ENCODE measurements at regions not wholly inside any gene's neighbourhood (a gene's known extent, or its start where the extent isn't known, plus 50 kb on each side); places are given as distances from the start of the nearest gene placed in this dataset.

DNA sequence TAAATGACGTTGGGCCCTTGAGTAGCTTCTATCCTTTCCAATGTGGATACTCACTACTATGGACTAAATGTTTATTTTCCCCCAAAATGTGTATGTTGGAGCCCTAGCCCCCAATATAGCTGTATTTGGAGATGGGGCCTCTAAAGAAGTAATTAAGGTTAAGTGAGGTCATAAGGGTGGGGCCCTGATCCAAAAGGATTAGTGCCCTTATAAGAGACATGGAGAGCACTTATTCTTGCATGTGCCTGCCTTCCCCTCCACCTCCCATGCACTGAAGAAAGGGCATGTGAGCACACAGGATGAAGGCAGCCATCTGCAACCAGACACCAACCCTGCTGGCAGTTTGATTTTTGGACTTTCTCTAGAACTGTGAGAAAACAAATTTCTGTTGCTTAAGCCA is 115.7 kb upstream of the MED13 start:
- TF ChIP-seq, protein P1, sequence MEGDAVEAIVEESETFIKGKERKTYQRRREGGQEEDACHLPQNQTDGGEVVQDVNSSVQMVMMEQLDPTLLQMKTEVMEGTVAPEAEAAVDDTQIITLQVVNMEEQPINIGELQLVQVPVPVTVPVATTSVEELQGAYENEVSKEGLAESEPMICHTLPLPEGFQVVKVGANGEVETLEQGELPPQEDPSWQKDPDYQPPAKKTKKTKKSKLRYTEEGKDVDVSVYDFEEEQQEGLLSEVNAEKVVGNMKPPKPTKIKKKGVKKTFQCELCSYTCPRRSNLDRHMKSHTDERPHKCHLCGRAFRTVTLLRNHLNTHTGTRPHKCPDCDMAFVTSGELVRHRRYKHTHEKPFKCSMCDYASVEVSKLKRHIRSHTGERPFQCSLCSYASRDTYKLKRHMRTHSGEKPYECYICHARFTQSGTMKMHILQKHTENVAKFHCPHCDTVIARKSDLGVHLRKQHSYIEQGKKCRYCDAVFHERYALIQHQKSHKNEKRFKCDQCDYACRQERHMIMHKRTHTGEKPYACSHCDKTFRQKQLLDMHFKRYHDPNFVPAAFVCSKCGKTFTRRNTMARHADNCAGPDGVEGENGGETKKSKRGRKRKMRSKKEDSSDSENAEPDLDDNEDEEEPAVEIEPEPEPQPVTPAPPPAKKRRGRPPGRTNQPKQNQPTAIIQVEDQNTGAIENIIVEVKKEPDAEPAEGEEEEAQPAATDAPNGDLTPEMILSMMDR (IDR thresholded peaks at IDR 0.05; ENCODE audit: low read length) = no peak
- no peak for TF ChIP-seq EZH2 (optimal IDR thresholded peaks at IDR 0.05; ENCODE audit: low read depth, low read length)
